Activated T-cell treated with anti-CD3 and anti-CD28 coated beads for 24 hours (primary cell): ENCODE measurements at regions not wholly inside any gene's neighbourhood (a gene's known extent, or its start where the extent isn't known, plus 50 kb on each side); places are given as distances from the start of the nearest gene placed in this dataset.

ENCODE experiments used
- DNase-seq: peaks from one replicate; pipeline ENCODE4 v3.0.0-alpha.2; 2020; ENCODE audit warnings: low read depth

- no peak for DNase-seq
Measured at GRCh38 chr11:70931430-70931829, 320.9 kb downstream of the SHANK2 start.

GRCh38 chr11:70933981-70934583 is 318.3 kb downstream of the SHANK2 start:
- DNase-seq = no peak

DNA sequence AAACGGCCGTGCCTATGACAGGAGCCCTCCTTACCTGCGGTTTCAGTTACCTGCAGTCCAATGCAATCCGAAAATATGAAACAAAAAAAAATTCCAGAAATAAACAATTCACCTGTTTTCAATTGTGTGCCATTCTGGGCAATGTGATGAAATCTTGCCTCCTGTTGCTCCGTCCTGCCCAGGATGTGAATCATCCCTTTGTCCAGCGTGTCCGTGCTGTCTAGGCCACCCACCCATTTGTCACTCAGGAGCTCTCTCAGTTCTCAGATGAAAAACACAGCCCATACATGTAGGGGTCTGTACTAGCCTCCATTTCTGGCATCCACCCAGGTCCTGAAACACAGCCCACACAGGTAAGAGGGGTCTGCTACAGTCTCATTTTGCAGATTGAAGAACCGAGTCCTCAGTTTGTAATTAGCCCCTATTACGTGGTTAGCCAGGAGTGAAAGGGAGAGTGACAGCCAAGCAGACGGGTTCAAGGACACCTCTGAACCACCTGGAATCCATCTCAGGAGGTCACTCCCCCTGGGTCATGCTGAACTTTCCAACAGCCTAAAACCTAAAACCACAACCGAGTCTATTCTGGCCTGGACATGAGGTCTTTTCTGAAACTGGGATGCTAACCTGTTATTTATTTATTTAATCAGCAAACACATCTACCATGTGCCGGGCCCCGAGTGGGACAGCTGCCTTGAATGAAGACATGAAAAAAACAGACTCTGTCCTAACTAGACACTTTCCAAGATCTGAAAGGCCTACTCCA is 317.2 kb downstream of the SHANK2 start:
- no peak for DNase-seq

DNA sequence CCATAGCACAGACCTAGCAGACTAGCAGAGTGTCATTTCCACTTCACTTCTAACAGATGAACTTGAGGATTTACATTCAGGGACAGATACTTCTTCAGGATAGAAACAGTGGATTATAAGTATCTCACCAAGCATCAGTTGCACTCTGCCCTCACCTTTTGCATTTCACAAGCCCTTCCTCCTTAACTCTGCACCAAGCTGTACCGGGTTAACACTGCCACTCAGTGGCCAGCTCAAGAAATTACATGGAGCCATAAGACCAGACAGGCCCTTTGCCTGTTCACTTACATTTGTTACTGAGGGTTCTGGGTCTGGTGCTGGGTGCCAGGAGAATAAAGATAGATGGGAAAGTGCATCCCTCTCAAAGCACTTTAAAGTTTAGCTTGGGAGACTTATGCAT is 309.8 kb downstream of the SHANK2 start:
- DNase-seq = no peak

- DNase-seq = no peak
Measured at GRCh38 chr11:70944141-70944540, 308.2 kb downstream of the SHANK2 start.

GRCh38 chr11:70944636-70945035 is 307.7 kb downstream of the SHANK2 start:
- DNase-seq = no peak

DNA sequence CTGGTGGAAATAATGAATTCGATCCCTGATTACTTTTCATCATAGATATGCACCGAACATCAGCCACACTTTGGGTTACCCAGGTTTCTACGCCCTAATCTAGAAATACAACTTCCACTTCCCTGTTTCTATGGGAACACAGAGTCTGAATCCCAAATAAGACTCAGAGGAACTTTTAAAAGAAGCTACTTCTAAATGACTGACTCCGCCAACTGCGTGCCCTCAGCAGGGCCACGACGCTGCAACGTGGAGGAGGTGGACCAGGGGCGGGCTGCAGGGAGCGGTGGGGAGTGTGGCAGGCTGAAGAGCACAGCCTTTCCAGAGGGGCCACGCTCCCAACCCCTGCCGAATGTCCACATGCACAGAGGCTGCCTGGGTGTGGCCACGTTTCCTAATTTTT is 304.0 kb downstream of the SHANK2 start:
- DNase-seq = no peak

- DNase-seq = no peak
Measured at GRCh38 chr11:70948855-70949531, 303.4 kb downstream of the SHANK2 start.

- no peak for DNase-seq
Measured at GRCh38 chr11:70951139-70951804, 301.1 kb downstream of the SHANK2 start.

GRCh38 chr11:70952191-70952590 is 300.2 kb downstream of the SHANK2 start:
- DNase-seq = no peak

GRCh38 chr11:70953720-70954119 is 298.7 kb downstream of the SHANK2 start:
- no peak for DNase-seq

GRCh38 chr11:70954471-70954870 is 297.9 kb downstream of the SHANK2 start:
- no peak for DNase-seq
